GM12864 (cell line): ENCODE measurements at regions not wholly inside any gene's neighbourhood (a gene's known extent, or its start where the extent isn't known, plus 50 kb on each side); places are given as distances from the start of the nearest gene placed in this dataset.

Experiments used
- DNase-seq: peaks from one replicate; pipeline ENCODE4 v3.0.0-alpha.2; 2011; ENCODE audit warnings: low read depth
- H3K4me3 ChIP-seq: 2 replicates; pipeline ENCODE4 v1.5.1; 2011; ENCODE audit warnings: mild to moderate bottlenecking, low read depth, low read length, control low read depth
- TF ChIP-seq, protein P1 (sequence below): IDR thresholded peaks from 2 replicates; pipeline ENCODE4 v1.5.1; 2011; ENCODE audit warnings: low read depth, mild to moderate bottlenecking, moderate library complexity, low read length, control low read depth, inconsistent platforms; ENCODE audit errors: missing control alignments

DNA sequence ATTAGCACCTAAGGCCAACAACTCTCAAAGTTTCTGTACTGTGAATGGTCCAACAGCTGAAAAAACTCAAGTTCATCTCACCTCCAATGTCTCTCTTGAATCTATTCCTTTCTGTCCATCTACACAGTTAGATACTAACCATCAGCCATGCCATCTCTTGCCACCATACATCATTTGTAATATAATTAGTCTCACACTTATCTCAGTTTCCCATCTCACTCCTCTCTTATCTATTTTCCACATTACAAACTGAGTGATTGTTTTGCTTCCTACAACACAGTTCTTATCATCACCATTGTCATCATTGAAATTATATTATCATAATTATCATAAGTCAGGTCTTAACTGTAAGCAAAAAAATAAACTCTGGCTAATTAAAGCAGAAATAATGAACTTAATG lies 393.9 kb downstream of the PRELID2 start:
- TF ChIP-seq, protein P1, sequence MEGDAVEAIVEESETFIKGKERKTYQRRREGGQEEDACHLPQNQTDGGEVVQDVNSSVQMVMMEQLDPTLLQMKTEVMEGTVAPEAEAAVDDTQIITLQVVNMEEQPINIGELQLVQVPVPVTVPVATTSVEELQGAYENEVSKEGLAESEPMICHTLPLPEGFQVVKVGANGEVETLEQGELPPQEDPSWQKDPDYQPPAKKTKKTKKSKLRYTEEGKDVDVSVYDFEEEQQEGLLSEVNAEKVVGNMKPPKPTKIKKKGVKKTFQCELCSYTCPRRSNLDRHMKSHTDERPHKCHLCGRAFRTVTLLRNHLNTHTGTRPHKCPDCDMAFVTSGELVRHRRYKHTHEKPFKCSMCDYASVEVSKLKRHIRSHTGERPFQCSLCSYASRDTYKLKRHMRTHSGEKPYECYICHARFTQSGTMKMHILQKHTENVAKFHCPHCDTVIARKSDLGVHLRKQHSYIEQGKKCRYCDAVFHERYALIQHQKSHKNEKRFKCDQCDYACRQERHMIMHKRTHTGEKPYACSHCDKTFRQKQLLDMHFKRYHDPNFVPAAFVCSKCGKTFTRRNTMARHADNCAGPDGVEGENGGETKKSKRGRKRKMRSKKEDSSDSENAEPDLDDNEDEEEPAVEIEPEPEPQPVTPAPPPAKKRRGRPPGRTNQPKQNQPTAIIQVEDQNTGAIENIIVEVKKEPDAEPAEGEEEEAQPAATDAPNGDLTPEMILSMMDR: no peak
- DNase-seq: no peak
- no peak overlapping the region for H3K4me3 ChIP-seq

DNA sequence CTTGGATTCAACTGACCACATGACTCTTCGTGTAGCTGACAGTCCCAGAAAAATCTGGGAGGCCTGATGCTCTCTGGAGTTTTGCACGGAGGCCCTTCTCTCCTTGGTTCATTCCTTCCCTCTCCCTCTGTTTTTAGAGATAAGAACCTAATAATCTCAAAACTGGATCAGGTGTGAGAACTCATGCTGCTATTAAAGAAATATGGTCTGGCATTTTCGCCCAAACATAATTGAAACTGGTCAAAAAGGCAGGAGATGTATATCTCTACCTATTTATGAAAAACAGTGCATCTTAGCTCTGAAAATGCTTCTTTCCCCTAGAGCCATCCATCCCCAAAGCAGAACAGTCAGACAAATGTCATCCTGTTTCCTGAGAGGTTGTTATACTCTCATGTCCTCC lies 397.5 kb downstream of the PRELID2 start:
- no peak for DNase-seq
- H3K4me3 ChIP-seq: no peak overlapping the region
- TF ChIP-seq, protein P1: no peak

DNA sequence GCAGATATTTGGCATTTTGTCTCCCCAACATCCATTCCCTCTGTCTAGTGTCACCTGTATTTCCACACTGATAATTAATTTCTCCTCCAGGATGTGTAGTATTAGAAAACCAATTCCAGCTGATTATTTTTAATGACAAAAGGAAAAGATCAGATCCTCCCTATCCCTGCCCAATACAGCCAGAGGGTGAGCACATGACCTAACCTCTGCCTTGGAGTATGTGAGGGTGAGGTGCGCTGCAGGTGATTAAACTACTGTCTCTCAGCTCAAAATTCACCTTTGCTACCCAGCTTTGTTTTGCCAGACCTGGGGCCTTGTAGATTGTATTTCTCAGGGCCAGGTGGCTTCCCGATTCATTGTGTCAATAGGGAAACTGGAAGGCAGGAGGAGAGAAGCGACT lies 402.1 kb downstream of the PRELID2 start:
- no peak overlapping the region for H3K4me3 ChIP-seq
- DNase-seq: no peak
- TF ChIP-seq, protein P1: no peak

DNA sequence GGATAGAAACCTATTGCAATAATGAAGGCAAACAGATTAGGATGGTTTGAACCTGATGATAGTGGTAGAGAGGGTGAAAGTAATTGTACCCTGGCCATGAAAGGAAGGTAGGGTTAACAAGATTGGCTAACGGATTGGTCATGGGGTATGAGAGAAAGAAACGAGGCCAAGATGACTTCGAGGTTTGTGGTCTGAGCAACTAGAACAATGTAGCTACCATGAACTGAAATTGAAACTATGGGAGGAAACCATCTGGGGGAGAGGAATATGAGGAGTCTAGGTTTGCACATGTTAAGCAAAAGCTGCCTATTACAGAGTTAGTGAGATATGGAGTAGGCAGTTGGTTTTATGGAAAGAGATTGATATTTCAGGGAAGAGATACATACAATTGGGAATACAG lies 406.0 kb downstream of the PRELID2 start:
- TF ChIP-seq, protein P1: no peak

DNA sequence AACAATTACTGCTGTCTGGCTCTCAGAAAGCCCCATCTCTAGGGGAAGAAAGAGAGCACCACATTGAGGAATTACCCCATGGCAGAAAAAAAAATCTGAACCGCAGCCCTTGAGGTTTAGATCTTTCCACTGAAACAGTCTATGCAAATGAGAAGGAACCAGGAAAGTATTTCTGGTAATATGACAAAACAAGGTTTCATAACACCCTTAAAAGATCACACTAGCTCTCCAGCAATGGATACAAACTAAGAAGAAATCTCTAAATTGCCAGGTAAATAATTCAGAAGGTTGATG lies 427.1 kb downstream of the PRELID2 start:
- TF ChIP-seq, protein P1: no peak

More for the DNA sequence above, 406.0 kb downstream of the PRELID2 start:
- H3K4me3 ChIP-seq: no peak overlapping the region
- DNase-seq: no peak

DNA sequence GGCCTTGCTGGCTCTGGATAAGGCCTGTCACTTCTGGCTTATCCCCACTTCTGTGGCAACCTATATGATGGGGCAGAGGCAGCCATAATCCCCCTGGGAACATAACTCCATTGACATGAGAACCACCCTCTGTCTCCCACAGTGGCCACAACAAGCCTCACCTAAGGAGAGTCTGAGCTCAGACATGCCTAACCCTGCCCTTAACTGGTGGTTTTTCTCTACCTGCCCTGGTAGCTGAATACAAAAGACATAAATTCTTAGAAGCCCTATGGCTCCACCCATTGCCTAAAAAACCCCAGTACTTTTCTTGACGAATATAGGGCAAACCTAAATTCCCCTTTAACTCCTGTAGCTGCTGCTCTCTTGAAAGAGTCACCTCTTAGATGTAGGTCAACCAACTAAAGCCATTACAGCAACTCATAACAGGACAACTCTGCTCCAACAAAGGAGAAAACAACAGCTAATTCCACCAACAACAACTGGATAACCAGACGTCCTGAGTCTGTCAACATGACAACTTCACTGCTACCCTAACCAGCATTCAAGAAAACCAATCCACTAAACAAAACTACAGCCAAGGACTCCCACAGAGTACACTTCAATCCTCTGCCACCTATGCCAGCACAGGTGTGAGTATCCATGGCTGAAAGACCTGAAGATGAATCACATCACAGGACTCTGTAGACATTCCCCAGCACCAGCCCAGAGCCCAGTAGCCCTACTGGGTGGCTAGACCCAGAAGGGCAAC lies 427.7 kb downstream of the PRELID2 start:
- no peak overlapping the region for H3K4me3 ChIP-seq
- TF ChIP-seq, protein P1: no peak
- peak; percentile 21 for DNase-seq

More for the DNA sequence above, 427.1 kb downstream of the PRELID2 start:
- peak; percentile 13 for DNase-seq
- no peak overlapping the region for H3K4me3 ChIP-seq

DNA sequence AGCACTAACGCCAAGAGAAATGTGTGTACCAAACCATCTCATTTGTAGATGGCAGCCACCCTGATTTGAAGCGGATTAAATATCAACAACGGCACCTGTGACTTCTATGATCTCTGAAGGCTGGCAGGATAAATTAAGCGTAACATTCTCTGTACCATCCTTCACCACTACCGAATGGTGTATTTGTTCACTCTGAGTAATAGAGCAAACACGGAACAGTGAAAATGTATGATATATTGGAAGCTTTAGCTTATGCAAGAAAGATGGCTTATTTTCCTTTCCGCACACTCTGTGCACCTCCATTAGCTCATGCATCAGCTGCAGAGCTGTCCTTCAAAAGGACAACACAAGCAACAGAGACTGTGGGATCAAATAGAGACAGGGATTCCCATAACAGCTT lies 431.1 kb downstream of the PRELID2 start:
- TF ChIP-seq, protein P1: no peak
- no peak for DNase-seq
- H3K4me3 ChIP-seq: no peak overlapping the region
